ENCODE measurements at regions not wholly inside any gene's neighbourhood (a gene's known extent, or its start where the extent isn't known, plus 50 kb on each side); places are given as distances from the start of the nearest gene placed in this dataset.

DNA sequence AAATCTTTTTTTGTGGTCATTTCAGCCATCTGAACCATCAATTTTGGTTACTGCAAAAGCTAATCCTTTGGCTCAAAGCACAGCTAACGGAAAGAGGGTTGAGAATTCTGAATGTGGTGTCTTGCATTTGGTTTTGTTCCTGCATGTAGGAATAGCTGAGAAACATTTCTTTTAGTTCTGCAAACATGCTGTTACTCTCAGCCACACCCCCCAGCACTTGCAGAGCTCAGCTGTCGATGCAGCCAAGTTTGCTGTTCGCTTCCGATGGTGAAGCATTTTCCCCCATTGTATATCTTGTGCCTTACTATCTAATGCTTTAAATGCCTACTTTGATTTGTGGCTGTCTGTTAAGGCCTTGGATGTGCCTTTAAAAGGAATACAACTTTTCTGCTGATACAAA is 294.9 kb upstream of the FANCL start:
- Histone ChIP-seq H3K9me3 (ENCODE audit: low read depth) (no peaks in the 10 kb centered on the region), H3K36me3 (no peaks in the 10 kb centered on the region), H3K27ac (no peak overlapping the region), H3K27me3 (peaks cover 39% of the 10 kb centered on the region), H3K4me1 (ENCODE audit: low read depth) (peaks cover 10% of the 10 kb centered on the region), H3K4me3 (no peak overlapping the region)
- TF ChIP-seq, protein P1, sequence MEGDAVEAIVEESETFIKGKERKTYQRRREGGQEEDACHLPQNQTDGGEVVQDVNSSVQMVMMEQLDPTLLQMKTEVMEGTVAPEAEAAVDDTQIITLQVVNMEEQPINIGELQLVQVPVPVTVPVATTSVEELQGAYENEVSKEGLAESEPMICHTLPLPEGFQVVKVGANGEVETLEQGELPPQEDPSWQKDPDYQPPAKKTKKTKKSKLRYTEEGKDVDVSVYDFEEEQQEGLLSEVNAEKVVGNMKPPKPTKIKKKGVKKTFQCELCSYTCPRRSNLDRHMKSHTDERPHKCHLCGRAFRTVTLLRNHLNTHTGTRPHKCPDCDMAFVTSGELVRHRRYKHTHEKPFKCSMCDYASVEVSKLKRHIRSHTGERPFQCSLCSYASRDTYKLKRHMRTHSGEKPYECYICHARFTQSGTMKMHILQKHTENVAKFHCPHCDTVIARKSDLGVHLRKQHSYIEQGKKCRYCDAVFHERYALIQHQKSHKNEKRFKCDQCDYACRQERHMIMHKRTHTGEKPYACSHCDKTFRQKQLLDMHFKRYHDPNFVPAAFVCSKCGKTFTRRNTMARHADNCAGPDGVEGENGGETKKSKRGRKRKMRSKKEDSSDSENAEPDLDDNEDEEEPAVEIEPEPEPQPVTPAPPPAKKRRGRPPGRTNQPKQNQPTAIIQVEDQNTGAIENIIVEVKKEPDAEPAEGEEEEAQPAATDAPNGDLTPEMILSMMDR (IDR thresholded peaks at IDR 0.05; ENCODE audit: low read depth, low read length): no peak
- DNase-seq (ENCODE audit: low read depth in 1 of 2, low spot score in 1 of 2): peak in 1 of 2 donors; percentile 19

DNA sequence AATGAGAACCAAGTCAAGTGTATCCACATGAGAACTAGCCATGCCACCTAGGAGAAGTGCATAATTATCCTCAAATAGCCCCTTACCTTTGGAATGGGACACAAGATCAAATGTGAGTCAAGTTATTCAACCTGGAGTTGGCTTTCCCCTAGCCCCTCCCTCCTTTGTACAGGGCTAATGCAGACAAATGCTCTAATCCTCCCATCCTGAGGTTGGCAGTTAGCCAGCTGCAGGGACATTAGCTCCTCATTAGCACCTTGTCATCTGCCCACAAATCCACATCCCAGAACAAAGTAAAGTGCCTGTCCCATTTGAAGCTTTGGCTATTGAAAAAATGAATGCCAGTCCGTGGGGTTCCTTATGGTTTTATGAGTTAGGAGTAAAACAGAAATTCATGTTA is 294.1 kb upstream of the FANCL start:
- peaks cover 39% of the 10 kb centered on the region for H3K27me3 ChIP-seq
- TF ChIP-seq, protein P1 (IDR thresholded peaks at IDR 0.05; ENCODE audit: low read depth, low read length): no peak
- H3K36me3 ChIP-seq: no peaks in the 10 kb centered on the region
- H3K4me3 ChIP-seq: no peak overlapping the region
- peaks cover 5% of the 10 kb centered on the region for H3K4me1 ChIP-seq (ENCODE audit: low read depth)
- H3K27ac ChIP-seq: no peak overlapping the region
- H3K9me3 ChIP-seq (ENCODE audit: low read depth): no peaks in the 10 kb centered on the region
- DNase-seq (ENCODE audit: low read depth in 1 of 2, low spot score in 1 of 2): peak in 1 of 2 donors; percentile 49

DNA sequence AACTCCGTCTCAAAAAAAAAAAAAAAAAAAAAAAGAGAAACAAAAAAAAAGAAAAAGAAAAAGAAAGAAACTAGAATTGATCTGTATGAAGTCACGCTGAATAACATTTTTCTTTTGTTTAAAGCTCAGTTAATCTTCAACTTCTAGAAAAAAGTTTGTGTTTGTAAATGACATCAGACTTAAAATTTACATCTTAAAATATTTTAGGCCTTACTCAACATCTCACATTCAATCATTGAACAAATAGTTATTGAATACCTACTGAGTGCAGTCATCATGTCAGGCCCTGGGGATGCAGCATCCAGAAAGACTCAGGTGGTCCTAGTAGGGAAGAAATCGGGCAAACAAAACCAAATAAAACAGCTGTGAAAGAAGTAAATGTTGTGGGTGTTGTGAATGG is 292.3 kb upstream of the FANCL start:
- H3K4me3 ChIP-seq: no peak overlapping the region
- H3K36me3 ChIP-seq: no peaks in the 10 kb centered on the region
- TF ChIP-seq, protein P1 (IDR thresholded peaks at IDR 0.05; ENCODE audit: low read depth, low read length): no peak
- peaks cover 4% of the 10 kb centered on the region for H3K4me1 ChIP-seq (ENCODE audit: low read depth)
- no peak for DNase-seq (ENCODE audit: low read depth in 1 of 2, low spot score in 1 of 2)
- H3K9me3 ChIP-seq (ENCODE audit: low read depth): no peaks in the 10 kb centered on the region
- peaks cover 33% of the 10 kb centered on the region for H3K27me3 ChIP-seq
- no peak overlapping the region for H3K27ac ChIP-seq

GRCh38 chr2:58532641-58533040 is 291.5 kb upstream of the FANCL start:
- peaks cover 4% of the 10 kb centered on the region for H3K4me1 ChIP-seq (ENCODE audit: low read depth)
- TF ChIP-seq, protein P1 (IDR thresholded peaks at IDR 0.05; ENCODE audit: low read depth, low read length): no peak
- no peak overlapping the region for H3K27ac ChIP-seq
- peaks cover 26% of the 10 kb centered on the region for H3K27me3 ChIP-seq
- no peak for DNase-seq (ENCODE audit: low read depth in 1 of 2, low spot score in 1 of 2)
- no peak overlapping the region for H3K4me3 ChIP-seq
- H3K9me3 ChIP-seq (ENCODE audit: low read depth): no peaks in the 10 kb centered on the region
- no peaks in the 10 kb centered on the region for H3K36me3 ChIP-seq

- no peak overlapping the region for H3K4me3 ChIP-seq
- DNase-seq (ENCODE audit: low read depth in 1 of 2, low spot score in 1 of 2): no peak
- H3K36me3 ChIP-seq: no peaks in the 10 kb centered on the region
- TF ChIP-seq, protein P1 (IDR thresholded peaks at IDR 0.05; ENCODE audit: low read depth, low read length): no peak
- H3K4me1 ChIP-seq (ENCODE audit: low read depth): no peaks in the 10 kb centered on the region
- no peaks in the 10 kb centered on the region for H3K27me3 ChIP-seq
- H3K9me3 ChIP-seq (ENCODE audit: low read depth): no peaks in the 10 kb centered on the region
- H3K27ac ChIP-seq: no peak overlapping the region
Measured at GRCh38 chr2:58527647-58528046, 286.5 kb upstream of the FANCL start.
